SHP77 (cell line): ENCODE measurements at regions not wholly inside any gene's neighbourhood (a gene's known extent, or its start where the extent isn't known, plus 50 kb on each side); places are given as distances from the start of the nearest gene placed in this dataset.

Source experiments
- DNase-seq, 2 experiments: peaks; one replicate each; lab custom pipeline; 2025; lab: John Stamatoyannopoulos, UW

GRCh38 chr10:128422999-128423398 is 296.8 kb upstream of the MKI67 start:
- DNase-seq: no peak

- no peak for DNase-seq
Measured at GRCh38 chr10:128429321-128429720, 303.1 kb upstream of the MKI67 start.

GRCh38 chr10:128429835-128430513 is 303.8 kb upstream of the MKI67 start:
- no peak for DNase-seq

GRCh38 chr10:128431083-128431482 is 304.9 kb upstream of the MKI67 start:
- no peak for DNase-seq

GRCh38 chr10:128431506-128431905 is 305.3 kb upstream of the MKI67 start:
- no peak for DNase-seq

- DNase-seq: no peak
Measured at GRCh38 chr10:128432011-128432410, 305.8 kb upstream of the MKI67 start.

- no peak for DNase-seq
Measured at GRCh38 chr10:128432423-128432822, 306.2 kb upstream of the MKI67 start.

GRCh38 chr10:128435811-128436210 is 309.6 kb upstream of the MKI67 start:
- no peak for DNase-seq

GRCh38 chr10:128437786-128438345 is 311.6 kb upstream of the MKI67 start:
- no peak for DNase-seq

- no peak for DNase-seq
Measured at GRCh38 chr10:128438417-128439063, 312.3 kb upstream of the MKI67 start.

GRCh38 chr10:128440513-128441160 is 314.4 kb upstream of the MKI67 start:
- DNase-seq: no peak

- DNase-seq: no peak
Measured at GRCh38 chr10:128443925-128444518, 317.8 kb upstream of the MKI67 start.

GRCh38 chr10:128448796-128449195 is 322.6 kb upstream of the MKI67 start:
- DNase-seq: no peak

GRCh38 chr10:128451879-128452278 is 325.7 kb upstream of the MKI67 start:
- DNase-seq: no peak

- no peak for DNase-seq
Measured at GRCh38 chr10:128456271-128456670, 330.0 kb upstream of the MKI67 start.

- no peak for DNase-seq
Measured at GRCh38 chr10:128457136-128457535, 330.9 kb upstream of the MKI67 start.

GRCh38 chr10:128461991-128462390 is 335.8 kb upstream of the MKI67 start:
- DNase-seq: no peak

GRCh38 chr10:128462844-128463243 is 336.6 kb upstream of the MKI67 start:
- no peak for DNase-seq

GRCh38 chr10:128463991-128464760 is 338.0 kb upstream of the MKI67 start:
- DNase-seq: no peak

- DNase-seq: no peak
Measured at GRCh38 chr10:128465697-128466096, 339.5 kb upstream of the MKI67 start.

- no peak for DNase-seq
Measured at GRCh38 chr10:128466831-128467371, 340.7 kb upstream of the MKI67 start.

- DNase-seq: no peak
Measured at GRCh38 chr10:128468462-128468861, 342.2 kb upstream of the MKI67 start.
